ENCODE measurements at regions not wholly inside any gene's neighbourhood (a gene's known extent, or its start where the extent isn't known, plus 50 kb on each side); places are given as distances from the start of the nearest gene placed in this dataset.

DNA sequence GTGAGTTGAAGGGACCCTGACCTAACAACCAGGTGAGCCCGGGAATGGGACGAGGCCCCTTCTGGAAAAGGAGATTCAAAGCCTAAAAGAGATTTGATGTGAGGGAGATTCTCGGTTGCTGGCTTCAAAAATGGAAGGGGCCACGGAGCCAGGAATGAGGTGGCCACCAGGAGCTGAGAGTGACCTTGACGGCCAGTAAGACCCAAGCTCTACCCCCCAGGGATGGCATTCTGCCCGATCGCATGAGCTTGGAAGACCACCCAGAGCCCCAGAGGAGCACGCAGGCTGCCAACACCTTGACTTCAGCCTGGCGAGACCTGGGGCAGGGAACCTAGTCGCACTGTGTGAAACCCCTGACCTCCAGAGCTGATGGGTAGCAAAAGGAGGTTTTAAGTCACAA lies 163.9 kb downstream of the BMP7 start:
- no peaks in the 10 kb centered on the region for H3K36me3 ChIP-seq (ENCODE audit: control insufficient read depth, insufficient read depth, low read length)
- CTCF ChIA-PET, result no interaction called here
- intact Hi-C loops (cut with micrococcal nuclease; ENCODE audit: unreplicated experiment), result no loop called here
- H3K27me3 ChIP-seq (ENCODE audit: control insufficient read depth, insufficient read depth, low read length), result no peaks in the 10 kb centered on the region
- TF ChIP-seq POLR2AphosphoS5 (IDR thresholded peaks at IDR 0.05; ENCODE audit: low read depth, low read length) (no peak), SIN3A (IDR thresholded peaks at IDR 0.05; ENCODE audit: borderline replicate concordance, insufficient read depth, low read depth, low read length) (no peak)
- in situ Hi-C loops (cut with HindIII; ENCODE audit: low pct_unique_long_range_greater_than_20kb, low sequenced_read_pairs), result no loop called here
- H3K4me1 ChIP-seq (ENCODE audit: control insufficient read depth, insufficient read depth, low read length), result no peaks in the 10 kb centered on the region
- no TSS peak for BruUV-seq (replicated peaks)
- no peak overlapping the region for H3K4me3 ChIP-seq (ENCODE audit: low read depth in 2 of 2, low read length in 2 of 2)
- DNase-seq (ENCODE audit: low read depth, low spot score) (no peak), ATAC-seq (no peak)
- H3K9me3 ChIP-seq (ENCODE audit: control insufficient read depth, insufficient read depth, low read depth, low read length), result no peaks in the 10 kb centered on the region
- POLR2A ChIA-PET, result no interaction called here
- no peak overlapping the region for H3K27ac ChIP-seq (ENCODE audit: low read length)

DNA sequence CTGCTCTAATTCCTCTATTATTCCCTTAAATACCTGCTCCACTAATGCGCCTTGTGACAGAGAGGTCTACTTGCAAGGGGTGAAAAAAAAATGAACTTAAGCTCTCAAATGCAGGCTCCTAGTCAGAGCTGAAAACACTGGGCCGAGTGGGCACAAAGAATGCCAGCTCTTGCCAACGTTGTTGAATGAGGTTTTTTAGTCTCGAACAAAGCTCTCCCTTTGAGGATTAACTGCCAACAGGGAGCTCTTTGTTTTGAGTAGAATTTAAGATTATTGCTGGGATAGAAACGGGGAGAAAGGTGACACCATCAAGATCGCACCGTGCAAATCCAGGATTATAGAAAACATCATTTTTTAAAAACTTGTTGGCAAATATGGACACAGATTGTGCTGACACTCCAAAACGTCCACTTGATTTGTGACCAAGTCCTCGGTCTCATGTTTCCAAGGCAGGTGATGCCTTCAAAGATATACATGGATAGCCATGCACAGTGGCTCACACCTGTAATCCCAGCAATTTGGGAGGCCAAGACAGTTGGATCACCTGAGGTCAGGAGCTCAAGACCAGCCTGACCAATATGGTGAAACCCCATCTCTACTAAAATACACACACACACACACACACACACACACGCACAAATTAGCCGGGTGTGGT lies 163.2 kb downstream of the BMP7 start:
- ATAC-seq (no peak), DNase-seq (ENCODE audit: low read depth, low spot score) (no peak)
- in situ Hi-C loops (cut with HindIII; ENCODE audit: low pct_unique_long_range_greater_than_20kb, low sequenced_read_pairs), result no loop called here
- CTCF ChIA-PET, result no interaction called here
- no peak for TF ChIP-seq SIN3A (IDR thresholded peaks at IDR 0.05; ENCODE audit: borderline replicate concordance, insufficient read depth, low read depth, low read length)
- TF ChIP-seq, protein P1, sequence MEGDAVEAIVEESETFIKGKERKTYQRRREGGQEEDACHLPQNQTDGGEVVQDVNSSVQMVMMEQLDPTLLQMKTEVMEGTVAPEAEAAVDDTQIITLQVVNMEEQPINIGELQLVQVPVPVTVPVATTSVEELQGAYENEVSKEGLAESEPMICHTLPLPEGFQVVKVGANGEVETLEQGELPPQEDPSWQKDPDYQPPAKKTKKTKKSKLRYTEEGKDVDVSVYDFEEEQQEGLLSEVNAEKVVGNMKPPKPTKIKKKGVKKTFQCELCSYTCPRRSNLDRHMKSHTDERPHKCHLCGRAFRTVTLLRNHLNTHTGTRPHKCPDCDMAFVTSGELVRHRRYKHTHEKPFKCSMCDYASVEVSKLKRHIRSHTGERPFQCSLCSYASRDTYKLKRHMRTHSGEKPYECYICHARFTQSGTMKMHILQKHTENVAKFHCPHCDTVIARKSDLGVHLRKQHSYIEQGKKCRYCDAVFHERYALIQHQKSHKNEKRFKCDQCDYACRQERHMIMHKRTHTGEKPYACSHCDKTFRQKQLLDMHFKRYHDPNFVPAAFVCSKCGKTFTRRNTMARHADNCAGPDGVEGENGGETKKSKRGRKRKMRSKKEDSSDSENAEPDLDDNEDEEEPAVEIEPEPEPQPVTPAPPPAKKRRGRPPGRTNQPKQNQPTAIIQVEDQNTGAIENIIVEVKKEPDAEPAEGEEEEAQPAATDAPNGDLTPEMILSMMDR (IDR thresholded peaks at IDR 0.05), result no peak
- TF ChIP-seq, protein P2, sequence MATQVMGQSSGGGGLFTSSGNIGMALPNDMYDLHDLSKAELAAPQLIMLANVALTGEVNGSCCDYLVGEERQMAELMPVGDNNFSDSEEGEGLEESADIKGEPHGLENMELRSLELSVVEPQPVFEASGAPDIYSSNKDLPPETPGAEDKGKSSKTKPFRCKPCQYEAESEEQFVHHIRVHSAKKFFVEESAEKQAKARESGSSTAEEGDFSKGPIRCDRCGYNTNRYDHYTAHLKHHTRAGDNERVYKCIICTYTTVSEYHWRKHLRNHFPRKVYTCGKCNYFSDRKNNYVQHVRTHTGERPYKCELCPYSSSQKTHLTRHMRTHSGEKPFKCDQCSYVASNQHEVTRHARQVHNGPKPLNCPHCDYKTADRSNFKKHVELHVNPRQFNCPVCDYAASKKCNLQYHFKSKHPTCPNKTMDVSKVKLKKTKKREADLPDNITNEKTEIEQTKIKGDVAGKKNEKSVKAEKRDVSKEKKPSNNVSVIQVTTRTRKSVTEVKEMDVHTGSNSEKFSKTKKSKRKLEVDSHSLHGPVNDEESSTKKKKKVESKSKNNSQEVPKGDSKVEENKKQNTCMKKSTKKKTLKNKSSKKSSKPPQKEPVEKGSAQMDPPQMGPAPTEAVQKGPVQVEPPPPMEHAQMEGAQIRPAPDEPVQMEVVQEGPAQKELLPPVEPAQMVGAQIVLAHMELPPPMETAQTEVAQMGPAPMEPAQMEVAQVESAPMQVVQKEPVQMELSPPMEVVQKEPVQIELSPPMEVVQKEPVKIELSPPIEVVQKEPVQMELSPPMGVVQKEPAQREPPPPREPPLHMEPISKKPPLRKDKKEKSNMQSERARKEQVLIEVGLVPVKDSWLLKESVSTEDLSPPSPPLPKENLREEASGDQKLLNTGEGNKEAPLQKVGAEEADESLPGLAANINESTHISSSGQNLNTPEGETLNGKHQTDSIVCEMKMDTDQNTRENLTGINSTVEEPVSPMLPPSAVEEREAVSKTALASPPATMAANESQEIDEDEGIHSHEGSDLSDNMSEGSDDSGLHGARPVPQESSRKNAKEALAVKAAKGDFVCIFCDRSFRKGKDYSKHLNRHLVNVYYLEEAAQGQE (IDR thresholded peaks at IDR 0.05; ENCODE audit: insufficient read depth in 1 of 2, low read depth in 2 of 2, low read length in 1 of 2), result no peak
- TF ChIP-seq POLR2AphosphoS5 (IDR thresholded peaks at IDR 0.05; ENCODE audit: low read depth, low read length), result no peak
- no peak for TF ChIP-seq TCF7L2 (IDR thresholded peaks at IDR 0.05; ENCODE audit: low read depth, low read length)
- Histone ChIP-seq H3K4me1 (ENCODE audit: control insufficient read depth, insufficient read depth, low read length) (no peaks in the 10 kb centered on the region), H3K27ac (ENCODE audit: low read length) (no peak overlapping the region), H3K36me3 (ENCODE audit: control insufficient read depth, insufficient read depth, low read length) (no peaks in the 10 kb centered on the region), H3K27me3 (ENCODE audit: control insufficient read depth, insufficient read depth, low read length) (no peaks in the 10 kb centered on the region), H3K4me3 (ENCODE audit: low read depth in 2 of 2, low read length in 2 of 2) (no peak overlapping the region), H3K9me3 (ENCODE audit: control insufficient read depth, insufficient read depth, low read depth, low read length) (no peaks in the 10 kb centered on the region)
- no TSS peak for BruUV-seq (replicated peaks)
- POLR2A ChIA-PET, result no interaction called here
- intact Hi-C loops (cut with micrococcal nuclease; ENCODE audit: unreplicated experiment), result no loop called here

DNA sequence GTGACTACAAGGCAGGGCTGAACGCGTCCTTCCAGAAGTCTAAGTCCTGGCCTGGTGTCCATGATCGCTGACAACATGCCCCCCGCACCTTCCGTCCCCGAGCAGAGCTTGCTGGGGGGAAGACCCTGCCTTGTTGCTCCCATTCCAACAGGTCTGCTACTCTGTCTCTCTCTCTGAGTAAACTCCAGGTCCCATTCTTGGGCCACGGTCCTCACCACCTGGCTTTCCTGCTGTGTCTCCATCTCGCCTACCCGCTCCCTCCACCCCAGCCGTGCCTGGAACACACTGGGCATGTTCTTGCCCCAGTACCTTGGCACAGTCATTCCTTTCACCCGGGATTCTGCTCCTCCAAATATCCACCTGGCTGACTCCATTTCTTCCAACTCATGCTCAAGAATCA lies 162.3 kb downstream of the BMP7 start:
- DNase-seq (ENCODE audit: low read depth, low spot score) (no peak), ATAC-seq (no peak)
- Histone ChIP-seq H3K9me3 (ENCODE audit: control insufficient read depth, insufficient read depth, low read depth, low read length) (no peaks in the 10 kb centered on the region), H3K27me3 (ENCODE audit: control insufficient read depth, insufficient read depth, low read length) (no peaks in the 10 kb centered on the region), H3K36me3 (ENCODE audit: control insufficient read depth, insufficient read depth, low read length) (no peaks in the 10 kb centered on the region), H3K4me1 (ENCODE audit: control insufficient read depth, insufficient read depth, low read length) (no peaks in the 10 kb centered on the region), H3K4me3 (ENCODE audit: low read depth in 2 of 2, low read length in 2 of 2) (no peak overlapping the region), H3K27ac (ENCODE audit: low read length) (no peak overlapping the region)
- BruUV-seq (replicated peaks), result no TSS peak
- intact Hi-C loops (cut with micrococcal nuclease; ENCODE audit: unreplicated experiment) (no loop called here), in situ Hi-C loops (cut with HindIII; ENCODE audit: low pct_unique_long_range_greater_than_20kb, low sequenced_read_pairs) (no loop called here)
- TF ChIP-seq, protein P1 (IDR thresholded peaks at IDR 0.05), result no peak
- no peak for TF ChIP-seq SIN3A (IDR thresholded peaks at IDR 0.05; ENCODE audit: borderline replicate concordance, insufficient read depth, low read depth, low read length)
- TF ChIP-seq TCF7L2 (IDR thresholded peaks at IDR 0.05; ENCODE audit: low read depth, low read length), result no peak
- TF ChIP-seq, protein P2 (IDR thresholded peaks at IDR 0.05; ENCODE audit: insufficient read depth in 1 of 2, low read depth in 2 of 2, low read length in 1 of 2), result no peak
- TF ChIP-seq POLR2AphosphoS5 (IDR thresholded peaks at IDR 0.05; ENCODE audit: low read depth, low read length), result no peak
- ChIA-PET CTCF (interaction anchor here (0.5 kb wide), 1 partner anchor 9 kb away, joined by 3 read pairs; no protein-coding TSS in a partner anchor), POLR2A (no interaction called here)
